Epithelial cell of proximal tubule (primary cell): ENCODE measurements at regions not wholly inside any gene's neighbourhood (a gene's known extent, or its start where the extent isn't known, plus 50 kb on each side); places are given as distances from the start of the nearest gene placed in this dataset.

Experiments
- DNase-seq: peaks from one replicate; pipeline ENCODE4 v3.0.0-alpha.2; 2011; ENCODE audit warnings: low read depth
- H3K4me3 ChIP-seq: 2 replicates; pipeline ENCODE4 v1.5.1; 2011; ENCODE audit warnings: low read depth, mild to moderate bottlenecking, low read length
- TF ChIP-seq, protein P1 (sequence below): conservative IDR thresholded peaks from 2 replicates; pipeline ENCODE4 v1.5.1; 2012; ENCODE audit warnings: low read depth, mild to moderate bottlenecking, low read length

GRCh38 chr6:166075925-166076324, 91.7 kb downstream of the TBXT start:
- TF ChIP-seq, protein P1, sequence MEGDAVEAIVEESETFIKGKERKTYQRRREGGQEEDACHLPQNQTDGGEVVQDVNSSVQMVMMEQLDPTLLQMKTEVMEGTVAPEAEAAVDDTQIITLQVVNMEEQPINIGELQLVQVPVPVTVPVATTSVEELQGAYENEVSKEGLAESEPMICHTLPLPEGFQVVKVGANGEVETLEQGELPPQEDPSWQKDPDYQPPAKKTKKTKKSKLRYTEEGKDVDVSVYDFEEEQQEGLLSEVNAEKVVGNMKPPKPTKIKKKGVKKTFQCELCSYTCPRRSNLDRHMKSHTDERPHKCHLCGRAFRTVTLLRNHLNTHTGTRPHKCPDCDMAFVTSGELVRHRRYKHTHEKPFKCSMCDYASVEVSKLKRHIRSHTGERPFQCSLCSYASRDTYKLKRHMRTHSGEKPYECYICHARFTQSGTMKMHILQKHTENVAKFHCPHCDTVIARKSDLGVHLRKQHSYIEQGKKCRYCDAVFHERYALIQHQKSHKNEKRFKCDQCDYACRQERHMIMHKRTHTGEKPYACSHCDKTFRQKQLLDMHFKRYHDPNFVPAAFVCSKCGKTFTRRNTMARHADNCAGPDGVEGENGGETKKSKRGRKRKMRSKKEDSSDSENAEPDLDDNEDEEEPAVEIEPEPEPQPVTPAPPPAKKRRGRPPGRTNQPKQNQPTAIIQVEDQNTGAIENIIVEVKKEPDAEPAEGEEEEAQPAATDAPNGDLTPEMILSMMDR: no peak
- no peak for DNase-seq
- H3K4me3 ChIP-seq: no peak overlapping the region

- no peak overlapping the region for H3K4me3 ChIP-seq
- TF ChIP-seq, protein P1: no peak
- DNase-seq: no peak
Measured at GRCh38 chr6:166075186-166075585, 92.5 kb downstream of the TBXT start.

GRCh38 chr6:166073082-166073481, 94.6 kb downstream of the TBXT start:
- TF ChIP-seq, protein P1: no peak
- no peak overlapping the region for H3K4me3 ChIP-seq
- no peak for DNase-seq

DNA sequence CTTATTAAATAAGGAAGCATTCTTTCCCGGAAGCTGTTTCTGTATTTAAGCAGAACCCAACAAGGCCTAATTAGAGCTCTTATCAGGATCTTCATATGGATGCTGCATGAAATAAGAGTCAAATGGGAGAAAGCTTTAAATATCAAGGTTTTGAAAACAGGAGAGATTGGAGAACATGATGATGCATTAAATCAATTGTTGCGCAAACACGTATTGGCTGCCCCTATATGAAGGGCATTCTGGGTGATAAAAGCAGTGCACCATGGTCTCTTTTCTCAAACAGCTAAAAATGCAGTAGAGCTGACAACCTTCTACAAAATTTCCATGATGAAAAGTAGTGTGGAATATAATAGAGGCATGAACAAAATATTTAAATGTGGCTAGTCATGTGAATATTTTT, 98.9 kb downstream of the TBXT start:
- TF ChIP-seq, protein P1: no peak
- no peak overlapping the region for H3K4me3 ChIP-seq
- no peak for DNase-seq

DNA sequence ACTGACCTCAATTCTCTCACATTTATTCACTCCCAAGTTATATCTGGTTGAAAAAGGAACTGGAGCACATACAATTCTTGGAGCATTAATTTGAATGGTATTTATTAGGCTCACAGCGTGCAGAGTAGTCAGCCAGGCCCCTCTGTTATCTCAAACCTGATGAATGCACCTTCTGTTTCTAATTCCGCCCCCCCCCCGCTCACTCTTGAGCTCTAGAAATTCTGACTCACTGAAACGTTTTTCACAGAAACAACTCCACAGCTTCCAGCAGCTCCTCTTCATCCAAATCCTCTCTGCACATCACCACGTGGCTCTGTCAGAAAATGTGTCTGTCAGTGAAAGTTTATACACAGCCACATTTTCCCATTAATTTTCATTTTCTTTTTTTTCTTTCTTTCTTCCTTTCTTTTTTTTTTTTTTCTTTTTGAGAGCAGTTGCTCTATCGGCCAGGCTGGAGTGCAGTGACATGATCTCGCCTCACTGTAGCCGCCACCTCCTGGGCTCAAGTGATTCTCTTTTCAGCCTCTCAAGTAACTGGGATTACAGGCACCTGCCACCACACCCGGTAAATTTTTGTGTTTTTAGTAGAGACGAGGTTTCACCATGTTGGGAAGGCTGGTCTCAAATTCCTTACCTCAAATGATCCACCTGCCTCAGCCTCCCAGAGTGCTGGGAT, 109.4 kb downstream of the TBXT start:
- no peak for DNase-seq
- no peak overlapping the region for H3K4me3 ChIP-seq
- TF ChIP-seq, protein P1: no peak

- no peak for DNase-seq
- H3K4me3 ChIP-seq: no peak overlapping the region
- TF ChIP-seq, protein P1: no peak
Measured at GRCh38 chr6:166057431-166057830, 110.2 kb downstream of the TBXT start.

- H3K4me3 ChIP-seq: no peak overlapping the region
- no peak for DNase-seq
- TF ChIP-seq, protein P1: no peak
Measured at GRCh38 chr6:166056637-166057036, 111.0 kb downstream of the TBXT start.
